Activated CD8-positive, alpha-beta memory T cell treated with anti-CD3 and anti-CD28 coated beads, Interleukin-2, amount 50 U/mL, for 24 hours (primary cell): ENCODE measurements at regions not wholly inside any gene's neighbourhood (a gene's known extent, or its start where the extent isn't known, plus 50 kb on each side); places are given as distances from the start of the nearest gene placed in this dataset.

ENCODE experiments used
- DNase-seq: peaks from one replicate; pipeline ENCODE4 v3.0.0-alpha.2; 2020; ENCODE audit errors: extremely low read depth

GRCh38 chr4:11604821-11605220 lies 176.1 kb upstream of the HS3ST1 start:
- DNase-seq = no peak

- DNase-seq = no peak
Observed at GRCh38 chr4:11603591-11604194, 175.0 kb upstream of the HS3ST1 start.

GRCh38 chr4:11602606-11603340 lies 174.1 kb upstream of the HS3ST1 start:
- no peak for DNase-seq

GRCh38 chr4:11599064-11599463 lies 170.4 kb upstream of the HS3ST1 start:
- no peak for DNase-seq

- no peak for DNase-seq
Observed at GRCh38 chr4:11598591-11598990, 169.9 kb upstream of the HS3ST1 start.

- DNase-seq = no peak
Observed at GRCh38 chr4:11597506-11597905, 168.8 kb upstream of the HS3ST1 start.

- no peak for DNase-seq
Observed at GRCh38 chr4:11596989-11597388, 168.3 kb upstream of the HS3ST1 start.

GRCh38 chr4:11593576-11594116 lies 165.0 kb upstream of the HS3ST1 start:
- DNase-seq = no peak

- no peak for DNase-seq
Observed at GRCh38 chr4:11592276-11592675, 163.6 kb upstream of the HS3ST1 start.

- DNase-seq = no peak
Observed at GRCh38 chr4:11590132-11590531, 161.4 kb upstream of the HS3ST1 start.

GRCh38 chr4:11589676-11590075 lies 161.0 kb upstream of the HS3ST1 start:
- DNase-seq = no peak

- DNase-seq = no peak
Observed at GRCh38 chr4:11587797-11588196, 159.1 kb upstream of the HS3ST1 start.

GRCh38 chr4:11585506-11585905 lies 156.8 kb upstream of the HS3ST1 start:
- DNase-seq = no peak

GRCh38 chr4:11568511-11568910 lies 139.8 kb upstream of the HS3ST1 start:
- DNase-seq = no peak

- no peak for DNase-seq
Observed at GRCh38 chr4:11566444-11567022, 137.8 kb upstream of the HS3ST1 start.

GRCh38 chr4:11565899-11566298 lies 137.2 kb upstream of the HS3ST1 start:
- DNase-seq = no peak

- no peak for DNase-seq
Observed at GRCh38 chr4:11565213-11565612, 136.5 kb upstream of the HS3ST1 start.

- DNase-seq = no peak
Observed at GRCh38 chr4:11564021-11564420, 135.3 kb upstream of the HS3ST1 start.

- no peak for DNase-seq
Observed at GRCh38 chr4:11549525-11549924, 120.8 kb upstream of the HS3ST1 start.

- no peak for DNase-seq
Observed at GRCh38 chr4:11548597-11549082, 119.9 kb upstream of the HS3ST1 start.

GRCh38 chr4:11546391-11547175 lies 117.9 kb upstream of the HS3ST1 start:
- DNase-seq = no peak

- DNase-seq = no peak
Observed at GRCh38 chr4:11545651-11546050, 117.0 kb upstream of the HS3ST1 start.
